ENCODE measurements at regions not wholly inside any gene's neighbourhood (a gene's known extent, or its start where the extent isn't known, plus 50 kb on each side); places are given as distances from the start of the nearest gene placed in this dataset.

GRCh38 chr1:17973694-17974093 lies 133.9 kb upstream of the IGSF21 start:
- Histone ChIP-seq H3K36me3 (no peaks in the 10 kb centered on the region), H3K4me1 (no peaks in the 10 kb centered on the region), H3K9me3 (no peaks in the 10 kb centered on the region), H3K27me3 (peaks cover 0 to 63% (median 0%) of the 10 kb centered on the region in 4 donors), H3K27ac (replicated peaks in 1 of 4) (no peak overlapping the region), H3K4me3 (no peak overlapping the region)
- intact Hi-C loops (cut with DNase I), result no loop called here
- WGBS, result 58% methylated on average over 8 of the region's 8 CpGs
- TF ChIP-seq POLR2AphosphoS5 (IDR thresholded peaks at IDR 0.05), result no peak
- no peak for DNase-seq (ENCODE audit: extremely low spot score)

- H3K4me1 ChIP-seq, result no peaks in the 10 kb centered on the region
- no peaks in the 10 kb centered on the region for H3K9me3 ChIP-seq
- DNase-seq (ENCODE audit: extremely low spot score), result no peak
- no peaks in the 10 kb centered on the region for H3K36me3 ChIP-seq
- H3K27me3 ChIP-seq, result peaks cover 0 to 76% (median 3%) of the 10 kb centered on the region in 4 donors
- H3K27ac ChIP-seq (replicated peaks in 1 of 4), result no peak overlapping the region
- no peak for TF ChIP-seq POLR2AphosphoS5 (IDR thresholded peaks at IDR 0.05)
- no peak for TF ChIP-seq POLR2A (IDR thresholded peaks at IDR 0.05; ENCODE audit: low read depth)
- no peak for TF ChIP-seq EP300 (IDR thresholded peaks at IDR 0.05)
- TF ChIP-seq CTCF (IDR thresholded peaks at IDR 0.05), result no peak
- H3K4me3 ChIP-seq, result no peak overlapping the region
- intact Hi-C loops (cut with DNase I), result no loop called here
Observed at GRCh38 chr1:17976854-17977253, 130.7 kb upstream of the IGSF21 start.

GRCh38 chr1:17978016-17978415 lies 129.6 kb upstream of the IGSF21 start:
- TF ChIP-seq CTCF (IDR thresholded peaks at IDR 0.05) (no peak), EP300 (IDR thresholded peaks at IDR 0.05) (no peak), POLR2A (IDR thresholded peaks at IDR 0.05; ENCODE audit: low read depth) (no peak), POLR2AphosphoS5 (IDR thresholded peaks at IDR 0.05) (no peak)
- H3K36me3 ChIP-seq, result no peaks in the 10 kb centered on the region
- no peak overlapping the region for H3K27ac ChIP-seq (replicated peaks in 1 of 4)
- H3K27me3 ChIP-seq, result peaks cover 0 to 87% (median 4%) of the 10 kb centered on the region in 4 donors
- no peak overlapping the region for H3K4me3 ChIP-seq
- DNase-seq (ENCODE audit: extremely low spot score), result no peak
- intact Hi-C loops (cut with DNase I), result no loop called here
- H3K9me3 ChIP-seq, result no peaks in the 10 kb centered on the region
- H3K4me1 ChIP-seq, result no peaks in the 10 kb centered on the region
- 62% methylated on average over 3 of the region's 3 CpGs for WGBS

- no peaks in the 10 kb centered on the region for H3K4me1 ChIP-seq
- H3K27me3 ChIP-seq, result peaks cover 0 to 87% (median 5%) of the 10 kb centered on the region in 4 donors
- 63% methylated on average over 6 of the region's 6 CpGs for WGBS
- no peaks in the 10 kb centered on the region for H3K36me3 ChIP-seq
- DNase-seq (ENCODE audit: extremely low spot score), result no peak
- intact Hi-C loops (cut with DNase I), result no loop called here
- H3K9me3 ChIP-seq, result peaks cover 0 to 2% (median under 1%) of the 10 kb centered on the region in 4 donors
- no peak overlapping the region for H3K4me3 ChIP-seq
- TF ChIP-seq EP300 (IDR thresholded peaks at IDR 0.05), result no peak
- no peak for TF ChIP-seq POLR2AphosphoS5 (IDR thresholded peaks at IDR 0.05)
- TF ChIP-seq POLR2A (IDR thresholded peaks at IDR 0.05; ENCODE audit: low read depth), result no peak
- TF ChIP-seq CTCF (IDR thresholded peaks at IDR 0.05), result no peak
- no peak overlapping the region for H3K27ac ChIP-seq (replicated peaks in 1 of 4)
Observed at GRCh38 chr1:17979815-17980214, 127.8 kb upstream of the IGSF21 start.

- intact Hi-C loops (cut with DNase I), result no loop called here
- TF ChIP-seq POLR2A (IDR thresholded peaks at IDR 0.05; ENCODE audit: low read depth), result no peak
- TF ChIP-seq CTCF (IDR thresholded peaks at IDR 0.05), result no peak
- no peak for TF ChIP-seq EP300 (IDR thresholded peaks at IDR 0.05)
- no peak for TF ChIP-seq POLR2AphosphoS5 (IDR thresholded peaks at IDR 0.05)
- DNase-seq (ENCODE audit: extremely low spot score), result no peak
- Histone ChIP-seq H3K4me3 (no peak overlapping the region), H3K4me1 (no peaks in the 10 kb centered on the region), H3K27ac (replicated peaks in 1 of 4) (no peak overlapping the region), H3K9me3 (peaks cover 0 to 11% (median 7%) of the 10 kb centered on the region in 4 donors), H3K36me3 (no peaks in the 10 kb centered on the region), H3K27me3 (peaks cover 0 to 85% (median 5%) of the 10 kb centered on the region in 4 donors)
- 86% methylated on average over 6 of the region's 6 CpGs for WGBS
Observed at GRCh38 chr1:17982197-17982596, 125.4 kb upstream of the IGSF21 start.
